ENCODE measurements at regions not wholly inside any gene's neighbourhood (a gene's known extent, or its start where the extent isn't known, plus 50 kb on each side); places are given as distances from the start of the nearest gene placed in this dataset.

DNA sequence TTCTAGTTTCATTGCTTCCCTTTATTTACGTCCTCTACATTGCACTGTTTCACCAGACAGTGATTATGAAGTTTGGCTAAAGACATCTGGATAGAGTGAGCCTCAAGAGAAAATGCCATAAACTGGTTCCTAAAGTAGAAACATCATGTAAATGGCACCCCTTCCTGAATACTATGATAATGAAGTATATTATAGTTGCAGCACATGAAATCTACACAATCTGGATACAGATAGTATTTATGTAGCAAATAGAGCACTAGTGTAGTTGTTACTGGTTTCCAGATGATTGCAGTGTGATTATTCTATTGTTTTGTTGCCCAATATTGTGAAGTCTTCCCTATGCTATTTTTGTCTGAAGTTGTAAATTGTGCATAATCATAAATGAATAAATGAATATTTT lies 2786.9 kb upstream of the PCDH20 start:
- no peak for TF ChIP-seq POLR2A (IDR thresholded peaks at IDR 0.05; ENCODE audit: low read depth, low read length)
- TF ChIP-seq, protein P1, sequence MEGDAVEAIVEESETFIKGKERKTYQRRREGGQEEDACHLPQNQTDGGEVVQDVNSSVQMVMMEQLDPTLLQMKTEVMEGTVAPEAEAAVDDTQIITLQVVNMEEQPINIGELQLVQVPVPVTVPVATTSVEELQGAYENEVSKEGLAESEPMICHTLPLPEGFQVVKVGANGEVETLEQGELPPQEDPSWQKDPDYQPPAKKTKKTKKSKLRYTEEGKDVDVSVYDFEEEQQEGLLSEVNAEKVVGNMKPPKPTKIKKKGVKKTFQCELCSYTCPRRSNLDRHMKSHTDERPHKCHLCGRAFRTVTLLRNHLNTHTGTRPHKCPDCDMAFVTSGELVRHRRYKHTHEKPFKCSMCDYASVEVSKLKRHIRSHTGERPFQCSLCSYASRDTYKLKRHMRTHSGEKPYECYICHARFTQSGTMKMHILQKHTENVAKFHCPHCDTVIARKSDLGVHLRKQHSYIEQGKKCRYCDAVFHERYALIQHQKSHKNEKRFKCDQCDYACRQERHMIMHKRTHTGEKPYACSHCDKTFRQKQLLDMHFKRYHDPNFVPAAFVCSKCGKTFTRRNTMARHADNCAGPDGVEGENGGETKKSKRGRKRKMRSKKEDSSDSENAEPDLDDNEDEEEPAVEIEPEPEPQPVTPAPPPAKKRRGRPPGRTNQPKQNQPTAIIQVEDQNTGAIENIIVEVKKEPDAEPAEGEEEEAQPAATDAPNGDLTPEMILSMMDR (IDR thresholded peaks at IDR 0.05; ENCODE audit: extremely low read depth in 1 of 2, insufficient read depth in 1 of 2, low read depth in 1 of 2, low read length in 2 of 2), result no peak
- TF ChIP-seq EZH2 (IDR thresholded peaks at IDR 0.05; ENCODE audit: borderline replicate concordance, low read depth, low read length, severe bottlenecking), result no peak
- TF ChIP-seq GATA2 (IDR thresholded peaks at IDR 0.05; ENCODE audit: insufficient read depth, insufficient read length, low read depth, low read length), result no peak
- TF ChIP-seq, protein P2, sequence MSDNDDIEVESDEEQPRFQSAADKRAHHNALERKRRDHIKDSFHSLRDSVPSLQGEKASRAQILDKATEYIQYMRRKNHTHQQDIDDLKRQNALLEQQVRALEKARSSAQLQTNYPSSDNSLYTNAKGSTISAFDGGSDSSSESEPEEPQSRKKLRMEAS (IDR thresholded peaks at IDR 0.05; ENCODE audit: insufficient read depth, insufficient read length), result no peak
- TF ChIP-seq POLR2AphosphoS5 (IDR thresholded peaks at IDR 0.05; ENCODE audit: insufficient read depth, low read depth, low read length), result no peak

All from endothelial cell of umbilical vein (primary cell).